Cardiac septum (tissue), 1 donor: ENCODE measurements at regions not wholly inside any gene's neighbourhood (a gene's known extent, or its start where the extent isn't known, plus 50 kb on each side); places are given as distances from the start of the nearest gene placed in this dataset.
"Not testable (repeated sequence)": the region's sequence is repeated elsewhere in the genome, so short reads cannot be mapped to it uniquely, and the experiment has no call there.

Experiments used
- DNase-seq: peaks from one replicate; pipeline ENCODE4 v3.0.0-alpha.2; 2020; ENCODE audit warnings: low spot score
- intact Hi-C: fragments of 100-400 bp; cut with DNase I; formaldehyde crosslinking; loops from one replicate; pipeline ENCODE4 v1.14.0; 2022
- donor health status: DM: no; HTN: no; CAD: no.

DNA sequence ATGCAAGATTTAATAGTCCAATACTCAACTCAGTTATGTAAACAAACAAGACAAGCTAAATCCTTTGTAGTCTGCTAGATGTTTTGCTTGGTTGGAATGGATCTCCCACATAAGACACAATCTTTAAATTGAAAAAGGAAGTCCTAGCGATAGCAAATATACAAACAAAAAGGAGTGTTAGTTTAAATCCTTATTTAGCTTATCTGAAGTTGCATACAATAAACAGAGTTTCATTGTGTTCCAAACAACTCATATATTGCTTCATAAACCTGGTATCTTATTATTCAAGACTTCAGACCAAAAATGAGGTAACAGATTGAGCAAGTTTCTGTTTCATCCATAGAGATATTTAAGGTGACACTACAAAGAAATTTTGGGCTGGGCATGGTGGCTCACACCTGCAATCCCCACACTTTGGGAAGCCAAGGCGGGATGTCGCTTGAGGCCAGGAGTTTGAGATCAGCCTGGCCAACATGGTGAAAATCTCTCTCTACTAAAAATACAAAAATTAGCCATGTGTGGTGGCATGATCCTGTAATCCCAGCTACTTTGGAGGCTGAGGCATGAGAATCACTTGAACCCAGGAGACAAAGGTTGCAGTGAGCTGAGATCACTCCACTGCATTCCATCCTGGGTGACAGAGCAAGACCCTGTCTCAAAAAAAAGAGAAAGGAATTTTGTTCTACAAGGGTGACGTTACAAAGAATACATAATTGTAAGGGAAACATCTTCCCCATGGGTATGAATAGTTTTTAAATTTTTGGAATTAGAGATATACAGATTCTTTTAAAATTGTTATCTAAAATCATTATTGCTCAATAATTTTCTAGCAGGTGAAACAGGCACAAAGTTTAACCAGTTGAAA is 150.5 kb upstream of the L3MBTL4 start:
- intact Hi-C loops: no loop called here
- no peak for DNase-seq

DNA sequence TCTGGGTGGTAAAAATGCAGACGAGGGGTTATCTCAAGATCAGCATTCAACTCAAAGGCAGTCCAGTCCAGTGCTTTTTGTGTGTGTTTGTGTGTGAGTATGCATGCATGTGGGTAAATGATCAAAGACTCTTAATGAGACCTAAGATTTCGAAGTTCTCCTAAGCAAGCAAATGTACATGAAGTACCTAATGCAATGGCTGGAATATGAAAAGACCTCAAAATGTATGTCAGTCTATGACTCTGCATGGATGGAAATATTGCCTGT is 151.0 kb upstream of the L3MBTL4 start:
- DNase-seq: no peak
- intact Hi-C loops: no loop called here

DNA sequence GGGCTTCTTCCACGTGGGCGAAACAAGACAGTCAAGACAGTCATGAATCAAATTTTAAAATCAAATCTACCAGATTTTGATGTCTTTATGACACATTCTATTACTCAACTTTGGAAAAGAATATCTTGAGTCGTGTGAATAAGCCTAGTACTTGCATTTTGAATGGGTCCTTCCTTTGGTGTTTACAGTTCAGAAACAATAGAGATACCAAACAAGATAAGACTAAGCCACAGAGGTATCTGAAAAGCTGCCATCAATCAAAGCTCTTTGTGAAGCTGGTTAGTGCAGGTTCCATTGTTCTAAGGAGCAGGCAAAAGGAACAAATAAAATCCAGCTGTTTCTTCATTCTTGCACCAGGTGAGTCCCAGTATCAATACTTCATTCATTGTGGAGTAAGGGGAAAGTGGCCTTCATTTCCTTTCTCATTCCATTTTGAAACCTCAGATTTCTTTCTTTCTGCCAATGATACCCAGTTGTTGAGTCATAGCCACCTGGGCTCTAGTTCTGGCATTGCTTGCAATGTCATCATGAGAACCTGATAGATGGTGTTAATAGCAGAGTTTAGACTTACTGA is 151.7 kb upstream of the L3MBTL4 start:
- no peak for DNase-seq
- intact Hi-C loops: no loop called here

DNA sequence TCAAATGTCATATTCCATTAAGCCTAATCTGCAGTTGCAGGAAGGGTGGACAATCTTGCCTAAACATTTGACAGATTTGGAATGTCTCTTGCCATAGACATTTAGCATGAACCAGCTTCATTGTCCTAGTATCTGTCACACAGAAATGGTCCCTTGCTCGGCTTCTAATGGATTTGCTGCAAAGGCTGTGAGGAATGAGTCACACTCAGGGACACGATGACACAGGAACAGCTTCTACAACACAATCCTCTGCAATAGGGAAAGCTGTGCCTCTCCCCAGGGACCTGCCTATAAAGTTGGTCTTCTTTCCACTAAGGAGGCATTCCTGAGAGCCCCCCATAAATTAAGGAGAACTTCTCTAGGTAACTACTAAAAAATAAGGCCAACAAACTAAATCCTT is 155.1 kb upstream of the L3MBTL4 start:
- intact Hi-C loops: no loop called here
- no peak for DNase-seq

DNA sequence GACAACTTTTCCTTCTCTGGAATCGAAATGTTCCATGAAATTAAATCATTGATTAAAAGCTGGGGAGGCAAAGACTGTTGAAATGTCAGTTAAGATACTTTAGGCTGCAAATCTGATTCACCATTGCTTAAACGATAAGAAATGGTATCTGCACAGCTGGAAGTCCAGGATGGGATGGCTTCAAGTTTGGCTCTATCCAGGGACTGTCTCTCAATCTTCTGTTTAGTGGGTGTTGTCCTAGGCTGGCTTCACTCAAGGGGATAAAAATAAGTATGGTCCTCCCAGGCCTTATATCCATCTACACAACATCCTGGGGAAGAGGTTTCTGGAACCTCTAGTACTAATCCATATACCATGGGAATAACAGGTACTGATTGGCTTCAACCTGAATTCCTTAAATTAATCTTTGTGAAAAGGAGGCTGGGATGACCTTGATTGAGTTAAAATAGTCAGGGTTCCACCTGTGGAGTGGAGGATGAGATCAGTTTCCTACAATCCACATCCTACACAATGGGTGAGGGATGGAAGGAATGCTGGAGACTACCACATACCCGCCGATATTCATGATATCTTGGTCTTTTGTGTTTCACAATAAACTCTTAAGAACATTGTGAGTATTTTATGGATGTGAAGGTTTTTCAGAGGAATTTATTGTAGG is 156.0 kb upstream of the L3MBTL4 start:
- DNase-seq: no peak
- intact Hi-C loops: no loop called here

DNA sequence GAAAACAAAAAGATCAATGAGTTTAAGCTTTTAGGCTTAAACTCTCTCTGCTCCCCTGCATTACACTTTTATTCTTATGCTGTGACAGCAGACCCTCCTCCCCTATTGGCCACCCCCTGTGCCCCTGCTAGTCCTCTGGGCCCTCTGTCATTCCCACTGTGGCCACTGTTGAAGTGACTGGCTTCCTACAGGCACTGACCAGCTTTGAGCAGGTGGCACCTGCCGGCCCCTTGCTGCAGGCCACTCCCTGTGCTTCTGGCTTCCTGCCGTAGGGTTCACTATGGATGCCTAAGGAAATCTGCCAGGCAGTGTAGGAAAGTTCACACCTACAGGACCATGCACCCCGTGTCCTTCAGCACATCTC is 156.5 kb upstream of the L3MBTL4 start:
- DNase-seq: no peak
- intact Hi-C loops: no loop called here

DNA sequence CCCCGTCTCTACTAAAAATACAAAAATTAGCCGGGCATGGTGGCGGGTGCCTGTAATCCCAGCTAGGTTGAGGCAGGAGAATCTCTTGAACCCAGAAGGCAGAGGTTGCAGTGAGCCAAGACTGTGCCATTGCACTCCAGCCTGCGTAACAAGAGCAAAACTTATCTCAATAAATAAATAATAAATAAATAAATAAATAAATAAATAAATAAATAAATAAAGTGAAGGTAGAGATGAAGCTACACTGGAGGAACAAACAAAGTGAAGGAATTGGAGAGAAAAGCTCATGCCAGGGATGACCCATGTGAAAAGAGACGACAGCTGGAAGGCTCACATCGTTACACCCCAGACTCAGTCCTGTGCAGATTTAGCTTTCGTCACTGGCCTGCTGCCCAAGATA is 157.3 kb upstream of the ARHGAP28 start:
- DNase-seq, intact Hi-C loops: not testable (repeated sequence)

DNA sequence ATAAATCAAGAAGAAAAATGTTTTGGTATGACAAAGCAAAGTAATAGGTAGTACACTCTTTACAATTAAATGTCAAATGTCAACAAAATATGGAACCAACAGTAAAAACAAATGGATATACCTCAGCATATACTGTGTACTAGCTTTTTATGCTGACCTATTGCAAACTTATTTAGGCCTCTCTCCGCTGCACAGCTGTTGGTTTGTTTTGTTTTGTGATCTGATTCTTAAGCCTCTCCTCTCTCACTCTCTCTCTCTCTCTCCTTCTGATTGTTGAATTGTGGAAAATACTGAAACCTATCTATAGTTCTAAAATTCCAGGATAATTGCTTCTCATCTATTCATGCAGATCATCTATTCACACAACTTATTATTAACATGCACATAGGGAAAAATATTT is 154.9 kb upstream of the ARHGAP28 start:
- intact Hi-C loops: no loop called here
- DNase-seq: no peak

DNA sequence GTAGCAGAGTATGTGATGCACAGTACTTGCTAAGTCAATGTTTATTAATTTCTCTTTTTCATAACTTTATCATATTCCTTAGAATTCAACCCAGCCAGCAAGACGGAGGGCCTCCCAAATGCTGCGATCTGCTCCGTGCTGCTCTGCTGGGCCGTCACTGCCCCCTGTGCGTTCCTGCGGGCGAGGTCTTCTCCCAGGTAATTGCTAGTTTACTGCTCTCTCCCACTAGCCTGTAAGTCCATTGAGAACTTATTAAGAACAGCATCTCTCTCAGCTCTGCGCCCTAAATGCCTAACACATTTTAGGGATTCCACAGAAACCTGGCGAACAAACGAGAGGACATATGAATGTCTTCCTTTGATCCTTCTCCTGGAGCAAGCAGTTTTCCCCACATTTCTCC is 153.6 kb upstream of the ARHGAP28 start:
- intact Hi-C loops: no loop called here
- no peak for DNase-seq

DNA sequence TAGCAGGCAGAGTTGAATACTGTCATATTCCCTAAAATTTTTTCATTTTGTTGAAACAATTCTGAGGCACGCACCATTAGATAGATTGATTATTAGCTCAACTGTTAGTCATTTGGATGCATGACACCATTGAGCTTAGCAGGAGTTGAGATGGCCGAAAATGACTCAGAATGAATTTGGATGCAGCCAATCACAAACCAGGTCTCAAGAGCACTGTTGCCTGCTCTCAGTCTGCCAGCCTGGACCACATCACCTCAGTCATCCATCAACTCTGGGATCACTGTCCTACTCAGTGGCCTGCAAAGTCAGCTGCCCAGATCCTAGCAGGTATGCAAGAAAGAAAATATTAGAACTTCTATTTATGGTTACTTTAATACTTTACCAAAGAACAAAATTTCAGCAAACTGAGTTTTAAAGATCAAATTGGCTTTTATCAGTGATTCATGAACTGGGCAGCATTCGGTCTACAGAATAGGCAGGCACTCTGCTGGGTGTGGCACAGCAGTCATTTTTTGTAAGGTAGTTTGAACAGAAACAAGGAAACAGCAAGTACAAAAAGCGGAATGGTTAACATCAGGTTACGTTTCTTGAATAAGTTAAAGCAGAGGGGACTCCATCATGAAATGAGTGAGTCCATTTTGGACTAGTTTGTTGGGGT is 152.7 kb upstream of the ARHGAP28 start:
- DNase-seq: no peak
- intact Hi-C loops: no loop called here

DNA sequence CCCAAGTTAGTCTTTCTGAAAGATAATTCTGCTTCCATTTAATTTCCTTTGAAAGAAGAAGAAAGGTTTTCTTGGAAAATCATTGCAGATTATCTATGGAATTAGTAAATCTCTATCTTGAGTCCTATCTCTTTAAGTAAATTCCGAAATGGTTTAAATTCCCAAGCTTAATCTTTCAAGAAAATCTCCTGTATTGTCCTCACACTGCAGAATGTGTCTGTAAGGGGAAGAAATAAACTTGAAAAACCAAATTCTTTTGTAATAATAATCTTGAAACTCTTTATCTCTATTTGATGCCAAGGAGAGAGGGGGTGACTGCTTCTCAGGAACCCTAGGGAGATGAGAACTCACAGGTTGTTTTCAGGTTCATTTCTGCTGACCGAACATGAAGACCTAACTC is 150.8 kb upstream of the ARHGAP28 start:
- intact Hi-C loops: no loop called here
- DNase-seq: no peak

DNA sequence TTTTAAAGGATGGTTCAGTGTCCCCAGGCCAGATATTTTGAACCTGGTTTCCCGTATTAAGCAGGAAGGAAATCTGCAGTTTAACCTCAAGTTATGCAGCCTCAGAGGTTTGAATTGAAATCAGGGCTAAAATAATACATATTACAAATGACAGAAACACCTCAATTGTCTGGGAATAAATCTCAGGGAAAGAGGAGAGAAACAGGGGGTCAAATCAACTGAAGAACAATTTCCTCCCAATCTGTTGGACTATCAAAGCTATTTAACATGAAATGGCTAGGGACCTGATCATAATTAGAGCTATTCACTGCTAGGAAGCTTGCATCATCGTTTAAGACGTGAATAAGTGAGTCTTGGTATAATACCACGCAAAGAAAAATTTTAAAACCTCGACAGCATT is 150.0 kb upstream of the ARHGAP28 start:
- DNase-seq: no peak
- intact Hi-C loops: no loop called here

DNA sequence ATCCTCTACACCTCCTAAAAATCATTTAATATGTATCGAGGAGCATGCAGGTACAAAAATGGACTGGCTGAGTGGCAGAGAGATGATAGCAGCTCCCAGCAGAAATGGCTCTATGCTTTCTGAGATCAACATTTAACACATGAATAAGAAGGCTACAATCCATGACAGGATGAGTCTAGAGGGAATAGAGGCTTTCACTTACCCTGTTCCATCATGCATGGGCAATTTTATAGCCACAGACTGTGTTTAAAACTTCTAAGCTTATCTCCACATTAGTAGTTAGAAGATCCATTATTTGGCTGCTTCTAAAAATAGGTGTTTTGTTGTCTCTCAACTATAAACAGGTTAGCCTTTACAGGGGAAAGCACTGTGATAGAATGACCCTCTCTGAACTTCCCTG is 149.1 kb upstream of the ARHGAP28 start:
- DNase-seq: no peak
- intact Hi-C loops: no loop called here

DNA sequence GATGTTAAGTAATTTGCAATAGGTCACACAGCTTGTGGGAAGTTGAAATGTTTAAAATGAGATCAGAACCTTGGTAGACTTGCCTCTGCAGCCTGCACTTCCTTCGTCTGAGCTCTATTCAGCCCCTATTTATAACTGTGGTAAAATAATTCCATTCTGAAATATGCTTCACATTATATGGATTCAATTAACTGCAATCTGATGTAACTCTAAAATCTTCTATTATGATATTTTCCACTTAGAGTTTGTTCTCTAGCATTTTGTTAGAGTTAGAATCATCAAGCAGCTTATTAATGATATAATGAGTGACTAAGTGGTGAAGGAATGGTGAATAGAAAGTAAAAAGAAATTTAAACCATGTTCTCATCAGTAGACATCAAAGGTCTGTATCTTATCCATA is 139.6 kb upstream of the ARHGAP28 start:
- DNase-seq: no peak

DNA sequence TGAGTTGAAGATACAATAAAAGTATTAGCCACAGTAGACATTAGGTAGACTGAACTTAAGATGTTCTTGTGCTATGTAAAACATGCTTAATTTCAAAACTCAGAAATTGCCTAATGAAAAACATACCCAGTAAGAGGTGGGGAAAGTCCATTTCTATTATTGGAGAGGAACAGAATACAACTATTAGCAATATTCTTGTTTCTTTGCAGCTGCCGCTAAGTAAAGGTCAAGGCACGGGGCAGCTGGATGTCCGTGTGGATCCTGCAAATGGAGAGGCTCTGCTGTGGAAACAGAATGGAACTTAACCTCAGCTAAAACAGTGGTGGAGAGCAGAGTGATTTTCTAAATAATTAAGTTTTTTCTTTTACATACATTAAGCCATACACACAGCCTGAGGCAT is 139.2 kb upstream of the ARHGAP28 start:
- DNase-seq: no peak
- intact Hi-C loops: no loop called here

More for the DNA sequence above, 139.6 kb upstream of the ARHGAP28 start:
- intact Hi-C loops: no loop called here

DNA sequence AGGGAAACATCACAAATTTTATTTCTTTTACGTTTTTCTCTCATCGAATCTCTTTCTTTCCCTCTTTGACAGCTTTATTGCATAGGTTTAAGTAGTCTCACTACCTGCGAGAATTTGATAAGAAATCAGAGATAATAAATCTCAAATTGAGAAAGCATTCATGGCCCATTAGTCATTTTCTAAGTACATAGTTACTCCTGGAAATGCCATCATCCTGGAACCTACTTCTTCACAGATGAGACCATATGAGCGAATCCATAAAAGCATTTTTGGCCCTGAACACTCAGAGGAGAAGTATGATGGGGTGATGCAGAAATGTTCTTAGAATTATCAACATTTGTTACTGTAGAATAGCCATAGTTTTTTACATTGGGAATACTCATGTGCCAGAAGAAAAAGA is 138.0 kb upstream of the ARHGAP28 start:
- DNase-seq: no peak
- intact Hi-C loops: no loop called here

DNA sequence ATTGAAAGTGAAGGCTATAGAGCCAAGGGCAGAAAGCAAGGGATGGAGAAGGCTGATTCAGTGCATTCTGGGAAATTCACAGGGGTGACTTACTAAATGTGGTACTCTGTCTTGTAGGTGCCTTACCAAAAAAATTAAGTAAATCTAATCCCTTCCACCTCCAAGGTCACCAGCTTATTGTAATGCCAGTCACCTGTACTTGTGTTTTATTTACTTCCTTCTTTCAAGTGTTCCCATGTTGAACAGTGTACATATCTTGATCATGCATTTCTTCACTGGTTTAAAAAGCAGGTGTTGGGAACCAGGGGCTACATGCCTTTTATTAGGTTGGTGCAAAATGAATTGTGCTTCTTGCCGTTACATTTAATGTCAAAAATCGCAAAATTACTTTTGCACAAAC is 137.0 kb upstream of the ARHGAP28 start:
- DNase-seq: no peak

DNA sequence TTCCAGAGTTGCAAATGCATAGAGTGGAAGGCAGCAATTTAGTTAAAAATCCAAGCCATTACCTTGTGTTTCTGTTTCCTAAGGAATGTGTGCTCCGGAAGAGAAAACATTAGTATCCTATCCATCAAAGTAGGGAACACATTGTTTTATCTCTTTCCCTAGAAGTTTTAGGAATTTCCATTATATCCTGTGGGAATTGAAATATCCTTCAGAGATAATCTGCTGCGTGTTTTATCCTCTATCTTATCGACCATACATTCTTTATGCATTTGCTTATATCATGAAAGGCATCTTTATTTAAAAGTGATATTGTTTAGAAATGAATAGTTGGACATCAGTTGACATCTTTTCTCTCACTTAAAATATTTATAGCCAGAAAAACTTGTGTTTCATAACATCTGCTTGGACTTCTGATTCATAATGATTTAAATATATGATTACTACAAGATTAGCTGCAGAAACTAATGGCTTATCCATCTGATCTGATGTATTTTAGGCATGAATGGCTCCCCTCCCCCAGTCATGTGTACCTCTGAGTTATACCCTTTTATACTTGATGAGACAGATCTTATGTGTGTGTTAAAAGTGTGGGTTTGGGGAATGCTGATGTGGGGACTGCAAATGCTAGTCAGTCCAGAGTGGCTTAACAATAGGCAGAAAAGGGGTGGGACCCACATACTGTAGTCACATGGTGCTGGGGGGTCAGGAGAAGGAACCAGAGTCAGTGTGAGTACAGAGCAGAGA is 136.2 kb upstream of the ARHGAP28 start:
- intact Hi-C loops: no loop called here
- no peak for DNase-seq

More for the DNA sequence above, 137.0 kb upstream of the ARHGAP28 start:
- intact Hi-C loops: no loop called here

DNA sequence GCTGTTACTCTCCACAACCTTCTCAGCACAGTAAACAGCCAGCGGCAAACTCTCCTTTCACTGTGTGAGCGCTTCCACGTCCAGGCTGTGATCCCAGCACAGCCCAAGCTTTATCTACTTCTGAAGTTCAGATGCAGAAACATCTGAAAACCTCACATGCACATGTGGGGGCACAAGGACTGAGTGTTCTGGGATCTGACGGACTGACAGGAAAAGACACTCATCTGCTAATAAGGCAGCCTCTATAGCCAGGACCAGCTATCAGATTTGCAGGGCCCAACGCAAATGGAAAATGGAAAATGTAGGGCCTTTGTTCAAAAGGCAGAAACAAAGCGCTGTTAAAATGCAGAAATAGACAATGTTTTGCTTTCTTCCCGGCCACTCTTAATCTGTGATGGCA is 133.8 kb upstream of the ARHGAP28 start:
- intact Hi-C loops: no loop called here
- DNase-seq: no peak

DNA sequence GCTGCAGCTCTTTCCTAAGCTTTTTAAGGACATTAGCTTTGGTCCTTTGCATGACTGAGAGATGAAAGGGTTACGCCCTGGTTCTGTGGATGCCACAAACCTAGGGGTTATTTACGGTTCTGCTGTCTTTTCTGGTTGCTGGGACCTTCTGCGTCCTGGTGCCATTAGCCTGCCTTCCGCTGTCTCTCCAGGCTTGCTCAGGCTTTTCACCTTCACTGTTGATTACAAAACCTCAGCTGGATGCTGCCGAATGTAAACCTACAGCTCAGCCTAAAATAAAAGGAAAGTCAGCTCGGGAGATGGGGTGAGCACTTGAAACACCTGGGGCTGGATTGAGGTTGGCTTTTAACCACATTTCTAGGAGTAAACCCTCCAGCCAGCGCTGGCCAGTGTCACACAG is 130.9 kb upstream of the ARHGAP28 start:
- DNase-seq: no peak
- intact Hi-C loops: no loop called here
